Glutamatergic neuron (in vitro differentiated cells): ENCODE measurements at regions not wholly inside any gene's neighbourhood (a gene's known extent, or its start where the extent isn't known, plus 50 kb on each side); places are given as distances from the start of the nearest gene placed in this dataset.

ENCODE experiments used
- DNase-seq: peaks from one replicate; pipeline ENCODE4 v3.0.0; 2022
- H3K27ac Mint-ChIP-seq: one replicate; pipeline ENCODE4 v1.8.0; 2020; ENCODE audit warnings: mild to moderate bottlenecking, mixed read lengths, inconsistent platforms; ENCODE audit not compliant: unreplicated experiment
- H3K27me3 Mint-ChIP-seq: one replicate; pipeline ENCODE4 v1.8.0; 2020; ENCODE audit warnings: mild to moderate bottlenecking, moderate library complexity, mixed read lengths, inconsistent platforms; ENCODE audit not compliant: unreplicated experiment
- H3K36me3 Mint-ChIP-seq: one replicate; pipeline ENCODE4 v1.8.0; 2020; ENCODE audit warnings: mild to moderate bottlenecking, mixed read lengths, inconsistent platforms; ENCODE audit not compliant: unreplicated experiment
- H3K4me1 Mint-ChIP-seq: one replicate; pipeline ENCODE4 v1.8.0; 2020; ENCODE audit warnings: mild to moderate bottlenecking, low read depth, mixed read lengths, inconsistent platforms; ENCODE audit not compliant: unreplicated experiment
- H3K4me3 Mint-ChIP-seq: one replicate; pipeline ENCODE4 v1.8.0; 2020; ENCODE audit warnings: mild to moderate bottlenecking, mixed read lengths, inconsistent platforms; ENCODE audit not compliant: unreplicated experiment
- H3K9me3 Mint-ChIP-seq: one replicate; pipeline ENCODE4 v1.8.0; 2020; ENCODE audit warnings: mild to moderate bottlenecking, moderate library complexity, mixed read lengths, inconsistent platforms; ENCODE audit not compliant: unreplicated experiment
- TF ChIP-seq, protein P1 (sequence below): fragments of 200-600 bp; sonication (generic); IDR thresholded peaks from one replicate; pipeline ENCODE4 v1.5.0; 2021; ENCODE audit not compliant: partially characterized antibody, unreplicated experiment

DNA sequence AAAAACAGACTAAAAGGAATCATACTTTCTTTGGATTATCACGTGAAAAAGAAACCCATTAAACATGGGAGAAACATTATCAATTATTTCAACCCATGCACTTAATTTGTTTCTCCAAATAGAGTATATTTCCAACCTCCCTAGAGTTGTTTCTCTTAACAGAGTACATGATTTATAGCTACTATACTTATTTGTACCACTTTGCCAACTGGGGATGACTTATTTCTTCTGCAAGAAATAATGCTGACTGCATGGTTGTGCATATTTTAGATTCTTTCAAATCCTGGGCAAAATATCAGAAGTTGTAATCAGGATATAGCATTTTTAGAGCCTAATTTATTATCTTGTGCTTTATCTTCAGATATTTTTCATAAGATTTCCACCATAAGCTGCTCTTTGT is 629.1 kb upstream of the EYS start:
- no peak for DNase-seq
- Mint-ChIP-seq H3K27ac (no peak overlapping the region), H3K36me3 (no peaks in the 10 kb centered on the region), H3K4me1 (no peaks in the 10 kb centered on the region), H3K4me3 (no peak overlapping the region), H3K9me3 (no peaks in the 10 kb centered on the region), H3K27me3 (no peaks in the 10 kb centered on the region)
- TF ChIP-seq, protein P1, sequence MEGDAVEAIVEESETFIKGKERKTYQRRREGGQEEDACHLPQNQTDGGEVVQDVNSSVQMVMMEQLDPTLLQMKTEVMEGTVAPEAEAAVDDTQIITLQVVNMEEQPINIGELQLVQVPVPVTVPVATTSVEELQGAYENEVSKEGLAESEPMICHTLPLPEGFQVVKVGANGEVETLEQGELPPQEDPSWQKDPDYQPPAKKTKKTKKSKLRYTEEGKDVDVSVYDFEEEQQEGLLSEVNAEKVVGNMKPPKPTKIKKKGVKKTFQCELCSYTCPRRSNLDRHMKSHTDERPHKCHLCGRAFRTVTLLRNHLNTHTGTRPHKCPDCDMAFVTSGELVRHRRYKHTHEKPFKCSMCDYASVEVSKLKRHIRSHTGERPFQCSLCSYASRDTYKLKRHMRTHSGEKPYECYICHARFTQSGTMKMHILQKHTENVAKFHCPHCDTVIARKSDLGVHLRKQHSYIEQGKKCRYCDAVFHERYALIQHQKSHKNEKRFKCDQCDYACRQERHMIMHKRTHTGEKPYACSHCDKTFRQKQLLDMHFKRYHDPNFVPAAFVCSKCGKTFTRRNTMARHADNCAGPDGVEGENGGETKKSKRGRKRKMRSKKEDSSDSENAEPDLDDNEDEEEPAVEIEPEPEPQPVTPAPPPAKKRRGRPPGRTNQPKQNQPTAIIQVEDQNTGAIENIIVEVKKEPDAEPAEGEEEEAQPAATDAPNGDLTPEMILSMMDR = no peak

DNA sequence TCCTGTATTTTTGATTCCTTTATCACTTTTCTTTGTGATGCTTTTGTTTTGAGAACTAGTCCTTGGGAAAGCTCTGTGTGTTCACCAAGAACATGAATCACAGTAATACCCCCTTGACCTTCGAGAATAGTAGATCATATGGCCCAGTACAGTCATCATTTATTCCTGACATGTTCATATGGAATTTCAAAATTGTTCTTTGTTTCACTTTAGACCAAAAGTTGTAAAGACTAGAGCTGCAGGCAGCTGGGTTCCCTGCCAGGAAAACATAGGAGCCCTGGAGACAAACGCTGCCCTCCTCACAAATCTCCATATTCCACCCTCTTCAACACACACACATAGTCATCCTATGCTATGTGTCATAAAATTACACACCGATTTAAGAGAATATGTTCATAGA is 621.2 kb upstream of the EYS start:
- H3K9me3 Mint-ChIP-seq = no peaks in the 10 kb centered on the region
- DNase-seq = no peak
- no peaks in the 10 kb centered on the region for H3K4me1 Mint-ChIP-seq
- H3K27ac Mint-ChIP-seq = no peak overlapping the region
- TF ChIP-seq, protein P1 = no peak
- no peaks in the 10 kb centered on the region for H3K27me3 Mint-ChIP-seq
- no peak overlapping the region for H3K4me3 Mint-ChIP-seq
- H3K36me3 Mint-ChIP-seq = peaks cover 5% of the 10 kb centered on the region

DNA sequence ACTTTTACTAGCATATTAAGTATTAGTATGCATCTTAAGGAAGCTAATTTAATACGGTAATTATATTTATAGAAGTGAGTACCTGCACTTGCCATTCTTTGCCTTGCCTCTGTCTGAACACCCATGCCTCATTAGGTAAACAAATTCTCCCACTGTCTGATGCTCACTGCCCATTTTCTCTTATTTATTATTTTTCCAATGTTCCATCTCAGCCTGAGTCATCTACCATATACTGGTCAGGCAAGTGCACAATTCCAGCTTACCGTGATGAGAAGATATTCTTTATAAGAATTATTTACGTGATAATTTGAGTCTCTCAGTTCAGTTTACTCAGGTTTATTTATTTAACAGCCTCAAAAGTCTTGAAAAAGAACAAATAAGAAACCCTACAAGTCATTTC is 619.2 kb upstream of the EYS start:
- Mint-ChIP-seq H3K4me1 (no peaks in the 10 kb centered on the region), H3K9me3 (no peaks in the 10 kb centered on the region), H3K36me3 (peaks cover 5% of the 10 kb centered on the region), H3K27me3 (no peaks in the 10 kb centered on the region), H3K27ac (no peak overlapping the region), H3K4me3 (no peak overlapping the region)
- DNase-seq = no peak
- TF ChIP-seq, protein P1 = no peak

- TF ChIP-seq, protein P1 = no peak
- Mint-ChIP-seq H3K27me3 (no peaks in the 10 kb centered on the region), H3K27ac (no peak overlapping the region), H3K9me3 (no peaks in the 10 kb centered on the region), H3K4me3 (no peak overlapping the region), H3K36me3 (no peaks in the 10 kb centered on the region), H3K4me1 (no peaks in the 10 kb centered on the region)
- no peak for DNase-seq
Measured at GRCh38 chr6:66321017-66321416, 614.0 kb upstream of the EYS start.

- no peak overlapping the region for H3K4me3 Mint-ChIP-seq
- H3K27ac Mint-ChIP-seq = no peak overlapping the region
- DNase-seq = no peak
- no peaks in the 10 kb centered on the region for H3K4me1 Mint-ChIP-seq
- peaks cover 4% of the 10 kb centered on the region for H3K9me3 Mint-ChIP-seq
- peaks cover 25% of the 10 kb centered on the region for H3K36me3 Mint-ChIP-seq
- H3K27me3 Mint-ChIP-seq = no peaks in the 10 kb centered on the region
- TF ChIP-seq, protein P1 = no peak
Measured at GRCh38 chr6:66307490-66307889, 600.5 kb upstream of the EYS start.
